Mammary epithelial cell (primary cell): ENCODE measurements at regions not wholly inside any gene's neighbourhood (a gene's known extent, or its start where the extent isn't known, plus 50 kb on each side); places are given as distances from the start of the nearest gene placed in this dataset.
"Not testable (repeated sequence)": the region's sequence is repeated elsewhere in the genome, so short reads cannot be mapped to it uniquely, and the experiment has no call there.

Experiments
- EZH2 ChIP-seq: IDR thresholded peaks from 2 replicates; pipeline ENCODE4 v1.6.1; 2012; ENCODE audit warnings: low read length, inconsistent platforms, borderline replicate concordance
- TF ChIP-seq, protein P1 (sequence below), 2 donors: IDR thresholded peaks in 1 of 2; conservative IDR thresholded peaks in 1 of 2; 2 replicates each; pipeline ENCODE4 v1.5.1; 2011 to 2012; ENCODE audit warnings: inconsistent platforms in 2 of 2, low read length in 2 of 2, mild to moderate bottlenecking in 2 of 2, control low read depth in 1 of 2, low read depth in 1 of 2; ENCODE audit not compliant: insufficient read depth in 1 of 2; ENCODE audit errors: extremely low read depth in 1 of 2

DNA sequence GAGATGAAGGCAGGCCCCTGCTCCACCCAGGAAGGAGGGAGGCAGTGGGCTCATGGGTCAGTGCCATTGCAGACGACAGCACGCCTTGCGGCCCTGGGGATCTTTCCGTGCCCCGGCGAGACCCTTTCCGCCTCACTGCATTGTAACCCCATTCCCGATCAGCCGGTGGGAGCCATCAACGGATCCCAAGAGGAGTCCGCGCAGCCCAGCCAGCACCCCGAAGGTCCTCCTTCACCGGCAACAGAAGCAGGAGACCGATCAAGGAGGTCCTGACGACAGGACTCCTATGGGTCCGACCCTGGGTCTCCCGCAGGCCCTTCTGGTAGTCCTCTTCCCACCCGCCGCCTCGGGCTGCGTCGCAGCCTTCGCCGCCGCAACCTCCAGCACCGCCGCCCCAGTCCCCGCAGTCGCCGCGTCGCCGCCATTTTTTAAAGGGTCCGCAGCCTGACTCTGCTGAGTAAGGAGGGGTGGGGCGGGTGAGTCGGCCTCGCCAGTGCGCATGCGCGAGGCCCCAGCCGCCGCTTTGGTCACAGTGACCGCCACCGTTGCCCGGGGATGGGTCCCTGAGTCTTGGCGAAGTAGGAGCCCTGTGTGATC, 1417.0 kb upstream of the PCDH10 start:
- TF ChIP-seq, protein P1, sequence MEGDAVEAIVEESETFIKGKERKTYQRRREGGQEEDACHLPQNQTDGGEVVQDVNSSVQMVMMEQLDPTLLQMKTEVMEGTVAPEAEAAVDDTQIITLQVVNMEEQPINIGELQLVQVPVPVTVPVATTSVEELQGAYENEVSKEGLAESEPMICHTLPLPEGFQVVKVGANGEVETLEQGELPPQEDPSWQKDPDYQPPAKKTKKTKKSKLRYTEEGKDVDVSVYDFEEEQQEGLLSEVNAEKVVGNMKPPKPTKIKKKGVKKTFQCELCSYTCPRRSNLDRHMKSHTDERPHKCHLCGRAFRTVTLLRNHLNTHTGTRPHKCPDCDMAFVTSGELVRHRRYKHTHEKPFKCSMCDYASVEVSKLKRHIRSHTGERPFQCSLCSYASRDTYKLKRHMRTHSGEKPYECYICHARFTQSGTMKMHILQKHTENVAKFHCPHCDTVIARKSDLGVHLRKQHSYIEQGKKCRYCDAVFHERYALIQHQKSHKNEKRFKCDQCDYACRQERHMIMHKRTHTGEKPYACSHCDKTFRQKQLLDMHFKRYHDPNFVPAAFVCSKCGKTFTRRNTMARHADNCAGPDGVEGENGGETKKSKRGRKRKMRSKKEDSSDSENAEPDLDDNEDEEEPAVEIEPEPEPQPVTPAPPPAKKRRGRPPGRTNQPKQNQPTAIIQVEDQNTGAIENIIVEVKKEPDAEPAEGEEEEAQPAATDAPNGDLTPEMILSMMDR (conservative IDR thresholded peaks at IDR 0.05 in 1 of 2, IDR thresholded peaks at IDR 0.05 in 1 of 2; ENCODE audit: extremely low read depth in 1 of 2, insufficient read depth in 1 of 2, low read depth in 1 of 2, low read length in 2 of 2) = not testable (repeated sequence)
- TF ChIP-seq EZH2 = not testable (repeated sequence)
